ENCODE measurements at regions not wholly inside any gene's neighbourhood (a gene's known extent, or its start where the extent isn't known, plus 50 kb on each side); places are given as distances from the start of the nearest gene placed in this dataset.

GRCh38 chr1:234963904-234964702 lies 164.5 kb downstream of the TOMM20 start:
- Histone ChIP-seq H3K9me3 (ENCODE audit: low read depth) (no peaks in the 10 kb centered on the region), H3K4me3 (no peak overlapping the region), H3K9ac (no peak overlapping the region), H3K79me2 (ENCODE audit: low read depth) (no peaks in the 10 kb centered on the region), H3F3A (ENCODE audit: low read depth) (peaks cover 7% of the 10 kb centered on the region), H3K27ac (no peak overlapping the region), H3K4me1 (peaks cover 22% of the 10 kb centered on the region), H2AFZ (replicated peaks) (no peak overlapping the region), H3K4me2 (no peak overlapping the region), H3K36me3 (no peaks in the 10 kb centered on the region), H4K20me1 (ENCODE audit: low read depth) (no peaks in the 10 kb centered on the region), H3K27me3 (no peaks in the 10 kb centered on the region)
- peak overlapping the region; percentile 78 for H3K27ac Mint-ChIP-seq
- no peak for TF ChIP-seq EZH2 (IDR thresholded peaks at IDR 0.05)
- H3K9me3 Mint-ChIP-seq: no peaks in the 10 kb centered on the region
- no peak overlapping the region for H3K4me3 Mint-ChIP-seq
- H3K36me3 Mint-ChIP-seq: no peaks in the 10 kb centered on the region
- H3K4me1 Mint-ChIP-seq: peaks cover 64% of the 10 kb centered on the region
- no peak for DNase-seq (ENCODE audit: low spot score)
- H3K27me3 Mint-ChIP-seq (ENCODE audit: insufficient read depth, low read depth): peaks cover 13% of the 10 kb centered on the region

GRCh38 chr1:234963180-234963903 lies 165.3 kb downstream of the TOMM20 start:
- Histone ChIP-seq H3K27me3 (no peaks in the 10 kb centered on the region), H3K4me2 (no peak overlapping the region), H3K9ac (no peak overlapping the region), H3K9me3 (ENCODE audit: low read depth) (no peaks in the 10 kb centered on the region), H3K4me3 (no peak overlapping the region), H4K20me1 (ENCODE audit: low read depth) (no peaks in the 10 kb centered on the region), H3K27ac (no peak overlapping the region), H3K79me2 (ENCODE audit: low read depth) (no peaks in the 10 kb centered on the region), H2AFZ (replicated peaks) (peak overlapping the region; percentile 78), H3K4me1 (peaks cover 14% of the 10 kb centered on the region), H3K36me3 (no peaks in the 10 kb centered on the region), H3F3A (ENCODE audit: low read depth) (peaks cover 3% of the 10 kb centered on the region)
- DNase-seq (ENCODE audit: low spot score): no peak
- Mint-ChIP-seq H3K9me3 (no peaks in the 10 kb centered on the region), H3K27me3 (ENCODE audit: insufficient read depth, low read depth) (peaks cover 12% of the 10 kb centered on the region), H3K27ac (peak overlapping the region; percentile 69), H3K4me3 (no peak overlapping the region), H3K4me1 (peaks cover 65% of the 10 kb centered on the region), H3K36me3 (no peaks in the 10 kb centered on the region)
- no peak for TF ChIP-seq CTCF (IDR thresholded peaks at IDR 0.05)
- no peak for TF ChIP-seq EZH2 (IDR thresholded peaks at IDR 0.05)
- no peak for TF ChIP-seq EZH2phosphoT487 (IDR thresholded peaks at IDR 0.05)

- H3K36me3 Mint-ChIP-seq: no peaks in the 10 kb centered on the region
- TF ChIP-seq CTCF (IDR thresholded peaks at IDR 0.05): no peak
- no peak for TF ChIP-seq EZH2 (IDR thresholded peaks at IDR 0.05)
- TF ChIP-seq EZH2phosphoT487 (IDR thresholded peaks at IDR 0.05): no peak
- no peaks in the 10 kb centered on the region for H3K27me3 ChIP-seq
- no peak overlapping the region for H3K4me2 ChIP-seq
- peak overlapping the region; percentile 97 for H3K27ac Mint-ChIP-seq
- H3K4me1 Mint-ChIP-seq: peaks cover 73% of the 10 kb centered on the region
- H3K27ac ChIP-seq: no peak overlapping the region
- peaks cover 12% of the 10 kb centered on the region for H3K27me3 Mint-ChIP-seq (ENCODE audit: insufficient read depth, low read depth)
- DNase-seq (ENCODE audit: low spot score): no peak
- no peak overlapping the region for H3K9ac ChIP-seq
- H3F3A ChIP-seq (ENCODE audit: low read depth): peaks cover 12% of the 10 kb centered on the region
- no peaks in the 10 kb centered on the region for H3K36me3 ChIP-seq
- H3K4me1 ChIP-seq: peaks cover 22% of the 10 kb centered on the region
- H3K4me3 ChIP-seq: no peak overlapping the region
- no peak overlapping the region for H2AFZ ChIP-seq (replicated peaks)
- H3K9me3 ChIP-seq (ENCODE audit: low read depth): no peaks in the 10 kb centered on the region
- no peaks in the 10 kb centered on the region for H3K79me2 ChIP-seq (ENCODE audit: low read depth)
- no peak overlapping the region for H3K4me3 Mint-ChIP-seq
- H4K20me1 ChIP-seq (ENCODE audit: low read depth): no peaks in the 10 kb centered on the region
- H3K9me3 Mint-ChIP-seq: no peaks in the 10 kb centered on the region
Measured at GRCh38 chr1:234962340-234962989, 166.2 kb downstream of the TOMM20 start.

All from neural progenitor cell (in vitro differentiated cells).